ENCODE measurements at regions not wholly inside any gene's neighbourhood (a gene's known extent, or its start where the extent isn't known, plus 50 kb on each side); places are given as distances from the start of the nearest gene placed in this dataset.

- DNase-seq (ENCODE audit: low read depth): no peak
These were observed 81.3 kb upstream of the NAALADL2 start for GRCh38 chr3:174777813-174778212.

GRCh38 chr3:174783502-174783901 lies 75.6 kb upstream of the NAALADL2 start:
- no peak for DNase-seq (ENCODE audit: low read depth)

DNA sequence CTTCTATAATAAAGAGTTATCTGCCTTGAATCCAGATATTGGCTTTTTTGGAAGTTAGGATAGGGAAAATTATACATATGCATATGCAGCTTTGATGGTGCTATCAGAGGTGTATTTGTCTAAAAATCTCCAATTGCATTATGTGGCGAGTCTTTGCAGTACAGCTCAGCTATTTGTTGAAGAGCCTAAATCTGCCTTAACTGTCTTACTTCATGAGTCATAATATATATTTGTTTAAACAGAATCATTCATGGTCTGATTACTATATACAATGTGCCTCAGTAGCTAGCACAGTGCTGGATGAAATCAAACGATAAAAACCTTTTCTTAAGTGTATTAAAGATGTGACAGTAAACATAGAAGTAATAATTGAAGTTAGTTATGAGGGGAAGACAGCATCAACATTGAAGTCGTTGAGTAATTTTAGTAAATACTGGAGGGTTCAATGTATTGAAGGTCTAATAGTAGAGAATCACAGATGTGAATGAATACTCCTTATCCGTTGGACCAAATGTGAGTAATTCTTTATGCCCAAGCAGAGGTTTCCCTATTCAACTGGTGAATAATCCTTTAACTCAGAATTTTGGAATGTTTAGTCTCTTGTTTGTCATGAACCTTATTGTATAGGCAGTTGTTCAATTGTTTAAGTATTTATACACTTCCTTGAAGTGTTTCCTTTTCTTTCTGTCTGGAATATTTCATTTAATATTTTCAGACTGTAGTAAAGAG lies 74.8 kb upstream of the NAALADL2 start:
- DNase-seq (ENCODE audit: low read depth): no peak

DNA sequence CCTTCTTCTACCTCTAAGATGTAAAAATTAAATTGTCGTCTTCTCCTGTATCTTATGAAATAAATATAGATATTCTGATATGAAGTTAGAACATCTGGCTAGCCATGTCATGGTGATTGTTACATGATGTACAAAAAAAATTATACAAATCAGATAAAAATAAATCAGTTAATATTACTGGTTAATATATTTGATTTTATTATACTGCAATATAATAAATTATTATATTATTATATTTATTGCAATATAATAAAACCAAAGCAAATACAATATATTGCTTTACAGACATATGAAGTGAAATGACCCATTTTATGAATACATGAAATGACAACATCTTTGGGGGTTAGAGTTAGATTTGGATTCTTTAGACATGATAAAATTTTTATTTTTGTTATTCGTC lies 72.3 kb upstream of the NAALADL2 start:
- no peak for DNase-seq (ENCODE audit: low read depth)

- no peak for DNase-seq (ENCODE audit: low read depth)
These were observed 68.0 kb upstream of the NAALADL2 start for GRCh38 chr3:174791161-174791560.

- DNase-seq (ENCODE audit: low read depth): no peak
These were observed 66.3 kb upstream of the NAALADL2 start for GRCh38 chr3:174792864-174793263.

All from fibroblast of the conjunctiva (primary cell).